ENCODE measurements at regions not wholly inside any gene's neighbourhood (a gene's known extent, or its start where the extent isn't known, plus 50 kb on each side); places are given as distances from the start of the nearest gene placed in this dataset.

- H3K27me3 ChIP-seq, result no peaks in the 10 kb centered on the region
- intact Hi-C loops (cut with DNase I), result no loop called here
- DNase-seq, result no peak
- TF ChIP-seq POLR2A (IDR thresholded peaks at IDR 0.05), result no peak
- TF ChIP-seq, protein P1, sequence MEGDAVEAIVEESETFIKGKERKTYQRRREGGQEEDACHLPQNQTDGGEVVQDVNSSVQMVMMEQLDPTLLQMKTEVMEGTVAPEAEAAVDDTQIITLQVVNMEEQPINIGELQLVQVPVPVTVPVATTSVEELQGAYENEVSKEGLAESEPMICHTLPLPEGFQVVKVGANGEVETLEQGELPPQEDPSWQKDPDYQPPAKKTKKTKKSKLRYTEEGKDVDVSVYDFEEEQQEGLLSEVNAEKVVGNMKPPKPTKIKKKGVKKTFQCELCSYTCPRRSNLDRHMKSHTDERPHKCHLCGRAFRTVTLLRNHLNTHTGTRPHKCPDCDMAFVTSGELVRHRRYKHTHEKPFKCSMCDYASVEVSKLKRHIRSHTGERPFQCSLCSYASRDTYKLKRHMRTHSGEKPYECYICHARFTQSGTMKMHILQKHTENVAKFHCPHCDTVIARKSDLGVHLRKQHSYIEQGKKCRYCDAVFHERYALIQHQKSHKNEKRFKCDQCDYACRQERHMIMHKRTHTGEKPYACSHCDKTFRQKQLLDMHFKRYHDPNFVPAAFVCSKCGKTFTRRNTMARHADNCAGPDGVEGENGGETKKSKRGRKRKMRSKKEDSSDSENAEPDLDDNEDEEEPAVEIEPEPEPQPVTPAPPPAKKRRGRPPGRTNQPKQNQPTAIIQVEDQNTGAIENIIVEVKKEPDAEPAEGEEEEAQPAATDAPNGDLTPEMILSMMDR (IDR thresholded peaks at IDR 0.05), result no peak
- H3K27ac ChIP-seq, result no peak overlapping the region
- no peak overlapping the region for H3K4me3 ChIP-seq
- WGBS (ENCODE audit: insufficient coverage, low coverage, low lambda C conversion rate, missing lambda C conversion rate), result 55% methylated on average over 3 of the region's 3 CpGs
- ATAC-seq, result no peak
- H3K4me1 ChIP-seq, result no peaks in the 10 kb centered on the region
- H3K9me3 ChIP-seq, result no peaks in the 10 kb centered on the region
- H3K36me3 ChIP-seq, result no peaks in the 10 kb centered on the region
Observed at GRCh38 chr15:29910068-29910467, 87.8 kb upstream of the TJP1 start.

GRCh38 chr15:29904757-29905417 lies 82.6 kb upstream of the TJP1 start:
- TF ChIP-seq, protein P1 (IDR thresholded peaks at IDR 0.05), result no peak
- no peak for TF ChIP-seq POLR2A (IDR thresholded peaks at IDR 0.05)
- H3K4me3 ChIP-seq, result no peak overlapping the region
- no peaks in the 10 kb centered on the region for H3K4me1 ChIP-seq
- ATAC-seq, result no peak
- 59% methylated on average over 4 of the region's 4 CpGs for WGBS (ENCODE audit: insufficient coverage, low coverage, low lambda C conversion rate, missing lambda C conversion rate)
- H3K27me3 ChIP-seq, result no peaks in the 10 kb centered on the region
- H3K36me3 ChIP-seq, result no peaks in the 10 kb centered on the region
- no peak overlapping the region for H3K27ac ChIP-seq
- DNase-seq, result no peak
- H3K9me3 ChIP-seq, result no peaks in the 10 kb centered on the region
- intact Hi-C loops (cut with DNase I), result no loop called here

DNA sequence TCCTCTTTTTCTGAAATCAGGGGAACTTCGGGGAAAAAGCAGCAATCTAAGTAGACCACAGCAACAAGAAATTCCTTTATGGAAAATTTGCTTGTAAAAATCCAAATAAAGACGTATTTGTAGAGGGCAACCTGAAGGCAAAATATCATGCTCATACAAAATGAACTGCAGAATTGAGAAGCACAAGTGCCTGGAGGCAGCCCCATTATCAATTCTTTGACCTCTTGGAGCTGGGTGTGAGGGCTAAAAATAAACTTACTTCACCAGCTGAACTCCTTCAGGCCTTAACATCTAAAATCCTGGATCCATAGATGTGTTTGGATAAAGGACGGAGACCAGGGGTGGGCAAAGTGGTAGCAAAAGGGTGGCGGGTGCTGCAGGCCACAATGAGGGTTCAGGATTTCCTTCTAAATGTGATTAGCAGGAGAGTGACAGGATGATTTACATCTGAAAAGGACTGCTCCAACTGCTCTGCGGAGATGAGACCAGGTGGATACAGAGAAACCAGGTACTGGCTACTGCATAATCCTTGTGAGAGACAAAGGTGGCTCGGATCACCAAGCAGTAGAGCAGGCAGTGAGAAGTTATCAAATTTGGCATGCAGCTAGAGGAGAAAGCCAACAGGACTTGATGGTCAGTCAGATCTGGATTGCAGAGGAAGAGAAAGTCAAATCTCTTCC lies 81.7 kb upstream of the TJP1 start:
- 88% methylated on average over 5 of the region's 6 CpGs for WGBS (ENCODE audit: insufficient coverage, low coverage, low lambda C conversion rate, missing lambda C conversion rate)
- H3K4me3 ChIP-seq, result no peak overlapping the region
- no peak for ATAC-seq

DNA sequence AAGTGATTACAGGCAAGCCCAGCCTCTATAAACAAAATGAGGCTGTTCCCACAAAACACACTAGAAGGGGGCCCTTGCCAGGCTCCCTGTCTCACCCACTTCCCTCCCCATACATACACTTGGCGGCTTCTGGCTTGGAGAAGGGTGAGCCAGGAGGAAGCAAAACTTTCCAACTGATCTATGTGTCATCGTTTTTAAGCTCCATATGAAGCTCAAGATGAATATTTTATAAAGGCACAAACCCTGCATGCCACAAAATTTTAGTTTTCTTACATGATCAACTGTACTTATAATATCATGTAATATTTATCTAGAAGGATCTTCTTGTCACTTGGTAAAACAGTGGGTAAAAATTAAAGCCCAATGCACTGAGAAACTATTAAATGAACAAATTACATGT lies 80.8 kb upstream of the TJP1 start:
- Histone ChIP-seq H3K36me3 (no peaks in the 10 kb centered on the region), H3K4me1 (no peaks in the 10 kb centered on the region), H3K4me3 (no peak overlapping the region), H3K9me3 (no peaks in the 10 kb centered on the region), H3K27me3 (no peaks in the 10 kb centered on the region), H3K27ac (no peak overlapping the region)
- DNase-seq, result no peak
- intact Hi-C loops (cut with DNase I), result no loop called here
- TF ChIP-seq, protein P1 (IDR thresholded peaks at IDR 0.05), result no peak
- no peak for TF ChIP-seq POLR2A (IDR thresholded peaks at IDR 0.05)
- 59% methylated on average over 2 of the region's 2 CpGs for WGBS (ENCODE audit: insufficient coverage, low coverage, low lambda C conversion rate, missing lambda C conversion rate)
- ATAC-seq, result no peak

More for the DNA sequence above, 81.7 kb upstream of the TJP1 start:
- no peaks in the 10 kb centered on the region for H3K36me3 ChIP-seq
- intact Hi-C loops (cut with DNase I), result no loop called here
- TF ChIP-seq, protein P1 (IDR thresholded peaks at IDR 0.05), result no peak
- TF ChIP-seq POLR2A (IDR thresholded peaks at IDR 0.05), result no peak
- H3K9me3 ChIP-seq, result no peaks in the 10 kb centered on the region
- H3K4me1 ChIP-seq, result no peaks in the 10 kb centered on the region
- no peak for DNase-seq
- H3K27me3 ChIP-seq, result no peaks in the 10 kb centered on the region
- H3K27ac ChIP-seq, result no peak overlapping the region
